RPMI7951 (cell line): ENCODE measurements at regions not wholly inside any gene's neighbourhood (a gene's known extent, or its start where the extent isn't known, plus 50 kb on each side); places are given as distances from the start of the nearest gene placed in this dataset.

Source experiments
- DNase-seq: peaks from one replicate; pipeline ENCODE4 v3.0.0-alpha.2; 2012; ENCODE audit warnings: low read depth

GRCh38 chr1:39085174-39085573, 59.0 kb downstream of the NDUFS5 start:
- DNase-seq = no peak

- no peak for DNase-seq
Observed at GRCh38 chr1:39086386-39086785, 60.2 kb downstream of the NDUFS5 start.

DNA sequence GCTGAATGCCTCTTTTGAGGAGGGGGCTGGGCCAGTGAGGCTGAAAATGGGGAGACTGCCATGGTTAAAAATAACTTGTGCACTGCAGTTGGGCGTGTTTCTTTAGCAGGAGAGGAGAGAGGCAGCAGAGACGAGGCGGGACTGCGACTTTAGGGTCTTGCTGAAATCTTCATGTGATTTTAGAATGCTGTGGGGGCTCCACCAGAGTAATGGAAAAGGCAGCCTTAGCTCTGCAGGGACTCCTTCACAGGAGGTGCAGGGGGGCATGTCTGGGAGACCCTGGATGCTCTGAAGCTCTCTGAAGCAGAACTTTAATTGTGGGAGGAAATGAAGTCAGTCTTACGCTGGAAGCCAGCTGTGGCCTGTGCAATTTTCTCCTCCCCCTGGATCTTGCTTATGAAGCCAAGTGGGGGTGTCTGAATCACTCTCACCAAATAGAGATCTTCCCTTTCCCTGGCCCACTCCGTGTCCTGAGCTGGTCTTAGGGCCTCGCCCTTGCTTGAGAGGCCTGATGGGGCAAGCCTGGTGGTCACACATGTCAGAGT, 60.8 kb downstream of the NDUFS5 start:
- DNase-seq = peak; percentile 17

- no peak for DNase-seq
Observed at GRCh38 chr1:39087435-39087834, 61.3 kb downstream of the NDUFS5 start.

GRCh38 chr1:39088658-39089057, 62.5 kb downstream of the NDUFS5 start:
- no peak for DNase-seq

- DNase-seq = peak; percentile 53
Observed at GRCh38 chr1:39089931-39090521, 63.9 kb downstream of the NDUFS5 start.

DNA sequence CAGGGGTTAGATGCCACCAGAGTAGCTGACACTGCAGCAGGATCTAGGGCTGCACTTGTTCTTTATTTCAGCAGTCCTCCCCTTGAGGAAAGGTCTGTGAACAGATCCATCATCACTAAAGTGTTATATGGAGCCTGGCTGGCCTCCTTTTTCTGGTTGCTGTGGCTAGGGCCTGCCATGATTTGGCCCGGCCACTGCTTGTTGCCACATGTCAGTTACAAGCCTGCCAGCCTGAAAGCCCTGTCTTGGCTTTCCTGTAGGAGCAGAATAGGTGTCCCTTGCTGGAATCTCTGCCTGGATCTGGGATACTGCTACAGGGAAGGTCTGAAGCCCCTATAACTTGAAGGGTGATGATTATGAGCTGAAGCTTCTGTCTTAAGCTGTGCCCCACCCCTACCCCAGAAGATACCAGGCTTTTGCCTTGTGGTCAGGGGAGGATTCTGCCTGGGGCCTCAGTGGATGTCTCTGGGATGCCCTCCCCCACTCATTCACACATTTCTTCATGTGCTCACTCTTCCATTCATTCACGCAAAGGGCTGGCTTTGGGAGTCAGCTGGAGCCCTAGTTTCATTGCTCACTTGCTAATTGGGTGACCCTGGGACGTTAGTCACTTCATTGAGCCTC, 64.7 kb downstream of the NDUFS5 start:
- DNase-seq = no peak

DNA sequence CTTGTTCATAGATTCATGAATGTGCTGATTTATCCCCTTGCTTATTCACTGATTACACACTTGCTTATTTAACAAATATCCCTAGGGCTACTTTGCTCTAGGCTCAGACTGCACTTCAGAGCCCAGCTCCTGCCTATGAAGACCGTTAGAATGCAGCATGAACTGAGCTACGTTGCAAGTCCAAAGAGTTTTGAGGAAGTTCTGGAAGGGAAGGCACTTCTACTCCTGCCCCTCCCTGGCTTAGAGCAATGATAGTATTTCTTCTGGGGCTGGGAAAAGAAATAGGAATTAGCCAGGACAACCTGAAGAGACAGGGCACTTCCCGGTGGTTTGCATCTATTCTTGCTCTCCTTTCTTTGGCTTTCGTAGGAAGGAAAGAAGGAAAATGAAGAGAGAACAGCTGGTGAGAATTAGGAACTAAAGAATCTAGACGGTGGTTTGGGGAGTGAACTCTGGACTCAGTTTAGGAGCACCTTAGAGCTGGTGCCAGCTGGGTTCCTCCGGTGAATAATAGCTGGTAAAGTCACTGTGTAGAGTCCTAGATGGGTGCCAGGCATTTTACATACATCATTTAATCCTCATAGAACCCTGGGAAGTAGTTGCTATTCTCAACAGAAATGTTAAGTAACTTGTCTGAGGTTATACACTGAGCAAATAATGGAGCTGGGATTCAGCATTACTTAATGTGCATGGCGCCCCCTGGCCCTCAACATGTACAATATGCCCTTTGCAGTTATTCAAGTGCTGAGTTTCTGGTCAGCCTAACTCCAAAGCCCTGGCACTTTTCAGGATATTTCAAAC, 65.9 kb downstream of the NDUFS5 start:
- DNase-seq = peak; percentile 75

- DNase-seq = no peak
Observed at GRCh38 chr1:39094685-39095084, 68.5 kb downstream of the NDUFS5 start.

GRCh38 chr1:39098546-39099250, 72.5 kb downstream of the NDUFS5 start:
- peak; percentile 96 for DNase-seq

DNA sequence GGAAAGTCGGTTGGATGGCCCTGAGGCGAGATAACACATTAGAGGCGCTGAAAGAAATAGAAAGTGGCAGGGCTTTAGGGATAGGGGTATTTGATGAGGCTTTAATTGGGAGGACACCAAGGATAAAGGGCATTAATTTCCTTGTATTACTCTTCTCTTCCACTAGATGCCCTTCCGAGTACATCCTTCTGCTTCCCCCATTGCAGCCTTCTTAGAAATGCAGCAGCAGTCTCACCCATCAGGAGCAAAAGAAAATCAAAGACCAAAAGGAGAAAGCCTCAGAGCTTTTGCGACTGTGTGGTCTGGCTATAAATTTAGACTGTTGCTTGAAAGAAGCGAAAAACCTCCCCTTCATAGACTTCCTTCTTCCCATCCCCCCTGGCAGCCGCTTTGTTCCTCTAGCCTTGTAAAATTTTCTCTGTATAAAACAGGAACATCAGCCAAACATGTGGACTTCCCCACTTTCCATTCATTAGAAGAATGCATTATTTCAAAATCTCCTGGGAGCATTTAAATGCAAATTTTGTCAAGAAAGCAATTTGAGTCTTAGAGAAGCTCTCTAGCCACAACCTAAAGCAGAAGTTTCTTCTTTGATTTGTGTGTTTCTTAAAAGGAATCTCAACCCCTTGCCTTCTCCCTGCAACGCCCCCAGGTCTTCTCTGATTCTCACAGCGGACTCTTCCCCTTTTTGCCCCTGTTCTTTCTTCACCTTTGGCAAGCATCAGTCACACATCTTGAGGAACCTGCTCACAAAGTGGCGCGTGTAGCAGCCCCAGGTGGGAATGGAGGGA, 76.6 kb downstream of the NDUFS5 start:
- peak; percentile 80 for DNase-seq

GRCh38 chr1:39103328-39104157, 77.4 kb downstream of the NDUFS5 start:
- DNase-seq = peak; percentile 58

- DNase-seq = peak; percentile 19
Observed at GRCh38 chr1:39104158-39105060, 78.3 kb downstream of the NDUFS5 start.

DNA sequence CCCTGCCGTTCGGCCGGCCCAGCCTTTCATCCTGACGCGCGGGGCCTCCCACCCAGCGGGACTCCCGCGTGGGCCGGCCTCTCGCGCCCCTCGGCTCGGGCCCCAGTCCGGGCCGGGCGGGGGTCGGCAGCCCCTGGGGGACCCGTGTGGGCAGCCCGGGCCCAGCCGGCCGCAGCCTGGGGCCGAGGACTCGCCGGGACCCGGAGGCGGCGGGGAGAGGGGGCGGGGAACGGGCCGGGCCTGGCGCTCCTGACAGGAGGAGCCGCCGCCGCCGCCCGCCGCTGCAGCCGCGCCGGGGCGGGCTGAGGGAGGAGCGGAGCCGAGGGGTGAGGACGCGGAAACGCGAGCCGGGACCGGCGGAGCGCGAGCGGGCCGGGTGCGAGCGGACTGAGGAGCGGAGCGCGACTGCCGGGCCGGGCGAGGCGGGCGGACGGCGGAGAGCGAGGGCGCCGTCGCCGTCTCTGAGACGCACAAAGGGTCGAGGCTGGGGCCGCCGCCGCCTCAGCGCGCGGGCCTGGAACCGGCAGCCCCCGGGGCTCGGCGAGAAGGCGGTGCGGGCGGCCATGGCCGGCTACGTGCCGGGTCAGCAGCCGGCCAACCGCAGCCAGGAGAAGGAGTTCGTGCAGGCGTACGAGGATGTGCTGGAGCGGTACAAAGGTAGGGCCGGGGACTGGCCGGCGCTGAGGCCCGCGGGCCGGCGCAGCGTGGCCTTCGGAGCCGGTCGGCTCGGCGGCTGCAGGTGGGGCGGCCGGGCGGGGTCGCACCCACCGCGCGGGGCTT, 79.1 kb downstream of the NDUFS5 start:
- peak; percentile 65 for DNase-seq

- DNase-seq = peak; percentile 64
Observed at GRCh38 chr1:39105841-39106765, 80.0 kb downstream of the NDUFS5 start.

DNA sequence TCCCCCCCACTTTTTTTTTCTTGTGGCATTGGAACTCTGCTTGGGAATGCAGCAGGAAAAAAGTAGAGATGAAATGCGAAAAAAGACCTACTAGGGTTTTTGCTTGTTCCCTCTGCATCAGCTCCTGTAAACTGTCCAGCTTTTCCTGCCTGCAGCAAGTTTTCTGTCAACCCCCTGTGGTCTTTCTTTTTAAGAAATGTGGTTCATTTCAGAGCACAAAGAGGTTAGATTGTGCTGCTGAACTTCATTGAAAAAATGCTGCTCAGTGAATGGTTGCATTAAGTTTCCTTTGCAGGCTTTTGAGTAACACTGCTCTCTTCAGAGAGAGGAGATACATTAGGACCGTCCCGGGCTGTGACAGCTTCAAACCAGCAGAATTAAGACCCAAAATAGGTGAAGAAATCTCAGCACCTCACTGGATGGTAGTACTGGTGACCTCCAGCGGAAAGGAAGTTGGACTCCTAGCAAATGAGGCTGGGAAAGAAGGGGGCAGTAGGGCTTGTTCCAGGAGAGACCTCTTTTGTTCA, 80.7 kb downstream of the NDUFS5 start:
- DNase-seq = peak; percentile 30
